ENCODE measurements at regions not wholly inside any gene's neighbourhood (a gene's known extent, or its start where the extent isn't known, plus 50 kb on each side); places are given as distances from the start of the nearest gene placed in this dataset.

GRCh38 chr16:35602116-35602515 is 2142.7 kb downstream of the TP53TG3F start:
- TF ChIP-seq POLR2A (IDR thresholded peaks at IDR 0.05), result no peak
- no peak for TF ChIP-seq CTCF (IDR thresholded peaks at IDR 0.05)
- no peak for TF ChIP-seq POLR2AphosphoS5 (IDR thresholded peaks at IDR 0.05)

Data from prostate gland (tissue), 2 donors.